WTC11 (cell line): ENCODE measurements at regions not wholly inside any gene's neighbourhood (a gene's known extent, or its start where the extent isn't known, plus 50 kb on each side); places are given as distances from the start of the nearest gene placed in this dataset.

ENCODE experiments used
- CTCF ChIP-seq: fragments of 200-600 bp; IDR thresholded peaks from 2 replicates; pipeline ENCODE4 v1.8.0; 2022; ENCODE audit warnings: antibody characterized with exemption
- FOXP1 ChIP-seq: sonication (generic); formaldehyde crosslinking; IDR thresholded peaks from 2 replicates; pipeline ENCODE4 v1.8.0; 2022; ENCODE audit warnings: missing genetic modification reagents, mild to moderate bottlenecking, moderate library complexity, borderline replicate concordance
- JUN ChIP-seq: sonication (generic); formaldehyde crosslinking; IDR thresholded peaks from 2 replicates; pipeline ENCODE4 v1.8.0; 2023; ENCODE audit warnings: mild to moderate bottlenecking, missing genetic modification reagents
- NR2C2 ChIP-seq: sonication (generic); formaldehyde crosslinking; IDR thresholded peaks from 2 replicates; pipeline ENCODE4 v1.8.0; 2022; ENCODE audit warnings: mild to moderate bottlenecking, missing genetic modification reagents
- SMAD3 ChIP-seq: sonication (generic); formaldehyde crosslinking; IDR thresholded peaks from 2 replicates; pipeline ENCODE4 v1.8.0; 2022; ENCODE audit warnings: missing genetic modification reagents, mild to moderate bottlenecking, borderline replicate concordance
- TEAD4 ChIP-seq: sonication (generic); formaldehyde crosslinking; IDR thresholded peaks from 2 replicates; pipeline ENCODE4 v1.8.0; 2022; ENCODE audit warnings: mild to moderate bottlenecking, missing genetic modification reagents
- ZNF121 ChIP-seq: sonication (generic); formaldehyde crosslinking; IDR thresholded peaks from 2 replicates; pipeline ENCODE4 v1.8.0; 2023; ENCODE audit warnings: missing genetic modification reagents
- ZNF416 ChIP-seq: fragments of 250-450 bp; sonication (Bioruptor Pico); IDR thresholded peaks from 2 replicates; pipeline ENCODE4 v1.9.0; 2021; ENCODE audit warnings: mild to moderate bottlenecking, inconsistent platforms
- TF ChIP-seq, protein P1 (sequence below): sonication (generic); formaldehyde crosslinking; IDR thresholded peaks from 2 replicates; pipeline ENCODE4 v1.8.1; 2023; ENCODE audit warnings: mild to moderate bottlenecking, missing genetic modification reagents, moderate library complexity
- TF ChIP-seq, protein P2 (sequence below): sonication (generic); formaldehyde crosslinking; IDR thresholded peaks from 2 replicates; pipeline ENCODE4 v1.8.0; 2023; ENCODE audit warnings: mild to moderate bottlenecking, missing genetic modification reagents
- TF ChIP-seq, protein P3 (sequence below): fragments of 250-450 bp; sonication (Bioruptor Pico); IDR thresholded peaks from 2 replicates; pipeline ENCODE4 v1.8.0; 2021; ENCODE audit warnings: mild to moderate bottlenecking
- TF ChIP-seq, protein P4 (sequence below): sonication (generic); formaldehyde crosslinking; IDR thresholded peaks from 2 replicates; pipeline ENCODE4 v1.8.1; 2023; ENCODE audit warnings: mild to moderate bottlenecking, missing genetic modification reagents, borderline replicate concordance
- TF ChIP-seq, protein P5 (sequence below): sonication (generic); formaldehyde crosslinking; IDR thresholded peaks from 2 replicates; pipeline ENCODE4 v1.8.0; 2022; ENCODE audit warnings: mild to moderate bottlenecking, missing genetic modification reagents

- TF ChIP-seq SMAD3 (CRISPR knock-in tag) = no peak
- TF ChIP-seq CTCF = no peak
- TF ChIP-seq ZNF416 (CRISPR knock-in tag) = no peak
- no peak for TF ChIP-seq FOXP1 (CRISPR knock-in tag)
- TF ChIP-seq JUN (CRISPR knock-in tag) = no peak
- TF ChIP-seq, protein P1, sequence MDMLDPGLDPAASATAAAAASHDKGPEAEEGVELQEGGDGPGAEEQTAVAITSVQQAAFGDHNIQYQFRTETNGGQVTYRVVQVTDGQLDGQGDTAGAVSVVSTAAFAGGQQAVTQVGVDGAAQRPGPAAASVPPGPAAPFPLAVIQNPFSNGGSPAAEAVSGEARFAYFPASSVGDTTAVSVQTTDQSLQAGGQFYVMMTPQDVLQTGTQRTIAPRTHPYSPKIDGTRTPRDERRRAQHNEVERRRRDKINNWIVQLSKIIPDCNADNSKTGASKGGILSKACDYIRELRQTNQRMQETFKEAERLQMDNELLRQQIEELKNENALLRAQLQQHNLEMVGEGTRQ (CRISPR knock-in tag) = no peak
- no peak for TF ChIP-seq NR2C2 (CRISPR knock-in tag)
- TF ChIP-seq, protein P2, sequence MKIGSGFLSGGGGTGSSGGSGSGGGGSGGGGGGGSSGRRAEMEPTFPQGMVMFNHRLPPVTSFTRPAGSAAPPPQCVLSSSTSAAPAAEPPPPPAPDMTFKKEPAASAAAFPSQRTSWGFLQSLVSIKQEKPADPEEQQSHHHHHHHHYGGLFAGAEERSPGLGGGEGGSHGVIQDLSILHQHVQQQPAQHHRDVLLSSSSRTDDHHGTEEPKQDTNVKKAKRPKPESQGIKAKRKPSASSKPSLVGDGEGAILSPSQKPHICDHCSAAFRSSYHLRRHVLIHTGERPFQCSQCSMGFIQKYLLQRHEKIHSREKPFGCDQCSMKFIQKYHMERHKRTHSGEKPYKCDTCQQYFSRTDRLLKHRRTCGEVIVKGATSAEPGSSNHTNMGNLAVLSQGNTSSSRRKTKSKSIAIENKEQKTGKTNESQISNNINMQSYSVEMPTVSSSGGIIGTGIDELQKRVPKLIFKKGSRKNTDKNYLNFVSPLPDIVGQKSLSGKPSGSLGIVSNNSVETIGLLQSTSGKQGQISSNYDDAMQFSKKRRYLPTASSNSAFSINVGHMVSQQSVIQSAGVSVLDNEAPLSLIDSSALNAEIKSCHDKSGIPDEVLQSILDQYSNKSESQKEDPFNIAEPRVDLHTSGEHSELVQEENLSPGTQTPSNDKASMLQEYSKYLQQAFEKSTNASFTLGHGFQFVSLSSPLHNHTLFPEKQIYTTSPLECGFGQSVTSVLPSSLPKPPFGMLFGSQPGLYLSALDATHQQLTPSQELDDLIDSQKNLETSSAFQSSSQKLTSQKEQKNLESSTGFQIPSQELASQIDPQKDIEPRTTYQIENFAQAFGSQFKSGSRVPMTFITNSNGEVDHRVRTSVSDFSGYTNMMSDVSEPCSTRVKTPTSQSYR (CRISPR knock-in tag) = no peak
- TF ChIP-seq, protein P3, sequence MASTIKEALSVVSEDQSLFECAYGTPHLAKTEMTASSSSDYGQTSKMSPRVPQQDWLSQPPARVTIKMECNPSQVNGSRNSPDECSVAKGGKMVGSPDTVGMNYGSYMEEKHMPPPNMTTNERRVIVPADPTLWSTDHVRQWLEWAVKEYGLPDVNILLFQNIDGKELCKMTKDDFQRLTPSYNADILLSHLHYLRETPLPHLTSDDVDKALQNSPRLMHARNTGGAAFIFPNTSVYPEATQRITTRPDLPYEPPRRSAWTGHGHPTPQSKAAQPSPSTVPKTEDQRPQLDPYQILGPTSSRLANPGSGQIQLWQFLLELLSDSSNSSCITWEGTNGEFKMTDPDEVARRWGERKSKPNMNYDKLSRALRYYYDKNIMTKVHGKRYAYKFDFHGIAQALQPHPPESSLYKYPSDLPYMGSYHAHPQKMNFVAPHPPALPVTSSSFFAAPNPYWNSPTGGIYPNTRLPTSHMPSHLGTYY (CRISPR knock-in tag) = no peak
- TF ChIP-seq, protein P4, sequence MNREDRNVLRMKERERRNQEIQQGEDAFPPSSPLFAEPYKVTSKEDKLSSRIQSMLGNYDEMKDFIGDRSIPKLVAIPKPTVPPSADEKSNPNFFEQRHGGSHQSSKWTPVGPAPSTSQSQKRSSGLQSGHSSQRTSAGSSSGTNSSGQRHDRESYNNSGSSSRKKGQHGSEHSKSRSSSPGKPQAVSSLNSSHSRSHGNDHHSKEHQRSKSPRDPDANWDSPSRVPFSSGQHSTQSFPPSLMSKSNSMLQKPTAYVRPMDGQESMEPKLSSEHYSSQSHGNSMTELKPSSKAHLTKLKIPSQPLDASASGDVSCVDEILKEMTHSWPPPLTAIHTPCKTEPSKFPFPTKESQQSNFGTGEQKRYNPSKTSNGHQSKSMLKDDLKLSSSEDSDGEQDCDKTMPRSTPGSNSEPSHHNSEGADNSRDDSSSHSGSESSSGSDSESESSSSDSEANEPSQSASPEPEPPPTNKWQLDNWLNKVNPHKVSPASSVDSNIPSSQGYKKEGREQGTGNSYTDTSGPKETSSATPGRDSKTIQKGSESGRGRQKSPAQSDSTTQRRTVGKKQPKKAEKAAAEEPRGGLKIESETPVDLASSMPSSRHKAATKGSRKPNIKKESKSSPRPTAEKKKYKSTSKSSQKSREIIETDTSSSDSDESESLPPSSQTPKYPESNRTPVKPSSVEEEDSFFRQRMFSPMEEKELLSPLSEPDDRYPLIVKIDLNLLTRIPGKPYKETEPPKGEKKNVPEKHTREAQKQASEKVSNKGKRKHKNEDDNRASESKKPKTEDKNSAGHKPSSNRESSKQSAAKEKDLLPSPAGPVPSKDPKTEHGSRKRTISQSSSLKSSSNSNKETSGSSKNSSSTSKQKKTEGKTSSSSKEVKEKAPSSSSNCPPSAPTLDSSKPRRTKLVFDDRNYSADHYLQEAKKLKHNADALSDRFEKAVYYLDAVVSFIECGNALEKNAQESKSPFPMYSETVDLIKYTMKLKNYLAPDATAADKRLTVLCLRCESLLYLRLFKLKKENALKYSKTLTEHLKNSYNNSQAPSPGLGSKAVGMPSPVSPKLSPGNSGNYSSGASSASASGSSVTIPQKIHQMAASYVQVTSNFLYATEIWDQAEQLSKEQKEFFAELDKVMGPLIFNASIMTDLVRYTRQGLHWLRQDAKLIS (CRISPR knock-in tag) = no peak
- TF ChIP-seq, protein P5, sequence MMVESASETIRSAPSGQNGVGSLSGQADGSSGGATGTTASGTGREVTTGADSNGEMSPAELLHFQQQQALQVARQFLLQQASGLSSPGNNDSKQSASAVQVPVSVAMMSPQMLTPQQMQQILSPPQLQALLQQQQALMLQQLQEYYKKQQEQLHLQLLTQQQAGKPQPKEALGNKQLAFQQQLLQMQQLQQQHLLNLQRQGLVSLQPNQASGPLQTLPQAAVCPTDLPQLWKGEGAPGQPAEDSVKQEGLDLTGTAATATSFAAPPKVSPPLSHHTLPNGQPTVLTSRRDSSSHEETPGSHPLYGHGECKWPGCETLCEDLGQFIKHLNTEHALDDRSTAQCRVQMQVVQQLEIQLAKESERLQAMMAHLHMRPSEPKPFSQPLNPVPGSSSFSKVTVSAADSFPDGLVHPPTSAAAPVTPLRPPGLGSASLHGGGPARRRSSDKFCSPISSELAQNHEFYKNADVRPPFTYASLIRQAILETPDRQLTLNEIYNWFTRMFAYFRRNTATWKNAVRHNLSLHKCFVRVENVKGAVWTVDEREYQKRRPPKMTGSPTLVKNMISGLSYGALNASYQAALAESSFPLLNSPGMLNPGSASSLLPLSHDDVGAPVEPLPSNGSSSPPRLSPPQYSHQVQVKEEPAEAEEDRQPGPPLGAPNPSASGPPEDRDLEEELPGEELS = no peak
- TF ChIP-seq ZNF121 (CRISPR knock-in tag) = no peak
- TF ChIP-seq TEAD4 = no peak
Measured at GRCh38 chrX:53859890-53860289, 173.4 kb upstream of the HUWE1 start.
